GM12864 (cell line): ENCODE measurements at regions not wholly inside any gene's neighbourhood (a gene's known extent, or its start where the extent isn't known, plus 50 kb on each side); places are given as distances from the start of the nearest gene placed in this dataset.
"Not testable (repeated sequence)": the region's sequence is repeated elsewhere in the genome, so short reads cannot be mapped to it uniquely, and the experiment has no call there.

ENCODE experiments used
- DNase-seq: peaks from one replicate; pipeline ENCODE4 v3.0.0-alpha.2; 2011; ENCODE audit warnings: low read depth
- H3K4me3 ChIP-seq: 2 replicates; pipeline ENCODE4 v1.5.1; 2011; ENCODE audit warnings: mild to moderate bottlenecking, low read depth, low read length, control low read depth
- CTCF ChIP-seq: IDR thresholded peaks from 2 replicates; pipeline ENCODE4 v1.5.1; 2011; ENCODE audit warnings: low read depth, mild to moderate bottlenecking, moderate library complexity, low read length, control low read depth, inconsistent platforms; ENCODE audit errors: missing control alignments

GRCh38 chr17:11182430-11182829 lies 58.6 kb upstream of the SHISA6 start:
- TF ChIP-seq CTCF = no peak
- DNase-seq = no peak

GRCh38 chr17:11178581-11178980 lies 62.4 kb upstream of the SHISA6 start:
- H3K4me3 ChIP-seq = no peak overlapping the region
- DNase-seq = no peak
- no peak for TF ChIP-seq CTCF

More at GRCh38 chr17:11182430-11182829, 58.6 kb upstream of the SHISA6 start:
- no peak overlapping the region for H3K4me3 ChIP-seq

- no peak overlapping the region for H3K4me3 ChIP-seq
- TF ChIP-seq CTCF = no peak
- DNase-seq = no peak
Measured at GRCh38 chr17:11177340-11177739, 63.7 kb upstream of the SHISA6 start.

GRCh38 chr17:11176549-11176948 lies 64.5 kb upstream of the SHISA6 start:
- no peak for DNase-seq
- no peak overlapping the region for H3K4me3 ChIP-seq
- no peak for TF ChIP-seq CTCF

- H3K4me3 ChIP-seq = no peak overlapping the region
- no peak for DNase-seq
- TF ChIP-seq CTCF = no peak
Measured at GRCh38 chr17:11170881-11171280, 70.1 kb upstream of the SHISA6 start.

- H3K4me3 ChIP-seq = no peak overlapping the region
- no peak for TF ChIP-seq CTCF
- no peak for DNase-seq
Measured at GRCh38 chr17:11151818-11152425, 89.1 kb upstream of the SHISA6 start.

- DNase-seq, H3K4me3 ChIP-seq: not testable (repeated sequence)
Measured at GRCh38 chr17:11150906-11151511, 90.0 kb upstream of the SHISA6 start.
